ENCODE measurements at regions not wholly inside any gene's neighbourhood (a gene's known extent, or its start where the extent isn't known, plus 50 kb on each side); places are given as distances from the start of the nearest gene placed in this dataset.

DNA sequence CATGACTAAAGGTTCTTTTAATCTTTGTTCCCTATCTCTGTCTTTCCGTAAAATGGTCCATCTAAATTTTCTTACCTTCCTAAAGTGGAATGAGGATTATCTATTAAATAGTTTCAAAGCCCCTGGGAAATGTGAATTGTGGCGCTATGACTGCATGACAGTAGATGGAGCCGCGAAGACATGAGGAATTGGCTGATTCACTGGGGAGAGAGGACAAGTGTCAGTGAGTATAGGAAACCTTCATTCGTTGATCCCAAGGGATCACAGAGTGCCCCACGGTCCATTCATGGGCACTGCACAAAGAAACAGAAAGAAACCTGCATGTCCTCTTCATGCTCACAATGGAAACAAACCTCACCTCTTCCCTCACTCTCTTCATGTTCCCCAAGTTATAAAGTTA, 479.3 kb upstream of the BTBD3 start:
- TF ChIP-seq, protein P1, sequence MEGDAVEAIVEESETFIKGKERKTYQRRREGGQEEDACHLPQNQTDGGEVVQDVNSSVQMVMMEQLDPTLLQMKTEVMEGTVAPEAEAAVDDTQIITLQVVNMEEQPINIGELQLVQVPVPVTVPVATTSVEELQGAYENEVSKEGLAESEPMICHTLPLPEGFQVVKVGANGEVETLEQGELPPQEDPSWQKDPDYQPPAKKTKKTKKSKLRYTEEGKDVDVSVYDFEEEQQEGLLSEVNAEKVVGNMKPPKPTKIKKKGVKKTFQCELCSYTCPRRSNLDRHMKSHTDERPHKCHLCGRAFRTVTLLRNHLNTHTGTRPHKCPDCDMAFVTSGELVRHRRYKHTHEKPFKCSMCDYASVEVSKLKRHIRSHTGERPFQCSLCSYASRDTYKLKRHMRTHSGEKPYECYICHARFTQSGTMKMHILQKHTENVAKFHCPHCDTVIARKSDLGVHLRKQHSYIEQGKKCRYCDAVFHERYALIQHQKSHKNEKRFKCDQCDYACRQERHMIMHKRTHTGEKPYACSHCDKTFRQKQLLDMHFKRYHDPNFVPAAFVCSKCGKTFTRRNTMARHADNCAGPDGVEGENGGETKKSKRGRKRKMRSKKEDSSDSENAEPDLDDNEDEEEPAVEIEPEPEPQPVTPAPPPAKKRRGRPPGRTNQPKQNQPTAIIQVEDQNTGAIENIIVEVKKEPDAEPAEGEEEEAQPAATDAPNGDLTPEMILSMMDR (conservative IDR thresholded peaks at IDR 0.05; ENCODE audit: low read length): no peak
- TF ChIP-seq EZH2phosphoT487 (IDR thresholded peaks at IDR 0.05; ENCODE audit: borderline replicate concordance): no peak

GRCh38 chr20:11443382-11444119, 474.1 kb upstream of the BTBD3 start:
- no peaks in the 10 kb centered on the region for H3K9me2 ChIP-seq (replicated peaks; ENCODE audit: low read depth, low read length)
- no peak overlapping the region for H2AFZ ChIP-seq (ENCODE audit: low read length)
- no peaks in the 10 kb centered on the region for H3K36me3 ChIP-seq (ENCODE audit: insufficient read depth, low read length)
- H4K20me1 ChIP-seq (ENCODE audit: insufficient read depth, low read length, poor library complexity, severe bottlenecking): no peaks in the 10 kb centered on the region
- no peaks in the 10 kb centered on the region; the same call in 1 of the 2 replicates for H3K9me3 ChIP-seq (ENCODE audit: insufficient read depth, low read depth, low read length)
- no peaks in the 10 kb centered on the region for H3K27me3 ChIP-seq (ENCODE audit: insufficient read depth, low read length, poor library complexity, severe bottlenecking)
- H3F3A ChIP-seq (ENCODE audit: low read depth): no peaks in the 10 kb centered on the region
- H3K79me2 ChIP-seq (ENCODE audit: insufficient read depth, low read length): no peaks in the 10 kb centered on the region
- no peak overlapping the region for H3K9ac ChIP-seq (ENCODE audit: low read depth, low read length, poor library complexity, severe bottlenecking)
- no peak overlapping the region for H3K4me3 ChIP-seq (ENCODE audit: low read length, poor library complexity, severe bottlenecking)
- no peak overlapping the region for H3K4me2 ChIP-seq (ENCODE audit: low read depth, low read length, poor library complexity, severe bottlenecking)
- TF ChIP-seq EZH2phosphoT487 (IDR thresholded peaks at IDR 0.05; ENCODE audit: borderline replicate concordance): no peak
- TF ChIP-seq, protein P1 (conservative IDR thresholded peaks at IDR 0.05; ENCODE audit: low read length): no peak
- H3K4me1 ChIP-seq (ENCODE audit: insufficient read depth, low read length, poor library complexity, severe bottlenecking): no peaks in the 10 kb centered on the region

More for the DNA sequence above, 479.3 kb upstream of the BTBD3 start:
- Histone ChIP-seq H3K9me3 (ENCODE audit: insufficient read depth, low read depth, low read length) (no peaks in the 10 kb centered on the region; the same call in 1 of the 2 replicates), H3F3A (ENCODE audit: low read depth) (no peaks in the 10 kb centered on the region), H2AFZ (ENCODE audit: low read length) (no peak overlapping the region), H3K9ac (ENCODE audit: low read depth, low read length, poor library complexity, severe bottlenecking) (no peak overlapping the region), H3K79me2 (ENCODE audit: insufficient read depth, low read length) (no peaks in the 10 kb centered on the region), H3K4me3 (ENCODE audit: low read length, poor library complexity, severe bottlenecking) (no peak overlapping the region), H3K9me2 (replicated peaks; ENCODE audit: low read depth, low read length) (no peaks in the 10 kb centered on the region), H3K4me2 (ENCODE audit: low read depth, low read length, poor library complexity, severe bottlenecking) (no peak overlapping the region), H3K36me3 (ENCODE audit: insufficient read depth, low read length) (no peaks in the 10 kb centered on the region), H4K20me1 (ENCODE audit: insufficient read depth, low read length, poor library complexity, severe bottlenecking) (no peaks in the 10 kb centered on the region), H3K27me3 (ENCODE audit: insufficient read depth, low read length, poor library complexity, severe bottlenecking) (no peaks in the 10 kb centered on the region), H3K4me1 (ENCODE audit: insufficient read depth, low read length, poor library complexity, severe bottlenecking) (no peaks in the 10 kb centered on the region)

DNA sequence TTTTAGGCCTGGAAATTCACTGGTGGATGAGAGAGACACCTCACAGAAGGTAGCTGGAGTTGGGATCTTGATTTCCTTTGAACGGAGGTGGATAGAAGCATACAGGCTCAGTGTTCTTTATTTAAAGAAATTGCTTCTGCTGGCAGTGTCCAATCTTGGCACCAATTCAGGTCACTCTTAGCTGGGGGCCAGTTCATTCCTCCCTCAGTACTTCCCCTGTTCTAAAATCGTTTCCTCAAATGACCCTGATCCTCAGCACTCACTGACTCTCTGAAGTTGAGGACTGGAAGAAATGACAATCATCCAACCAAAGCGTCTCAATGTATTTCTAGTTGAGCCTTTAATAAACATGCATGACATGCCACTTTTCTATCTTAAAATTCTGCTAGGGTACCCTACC, 472.5 kb upstream of the BTBD3 start:
- no peaks in the 10 kb centered on the region for H4K20me1 ChIP-seq (ENCODE audit: insufficient read depth, low read length, poor library complexity, severe bottlenecking)
- no peak overlapping the region for H3K4me3 ChIP-seq (ENCODE audit: low read length, poor library complexity, severe bottlenecking)
- H3K4me2 ChIP-seq (ENCODE audit: low read depth, low read length, poor library complexity, severe bottlenecking): no peak overlapping the region
- H3K9ac ChIP-seq (ENCODE audit: low read depth, low read length, poor library complexity, severe bottlenecking): no peak overlapping the region
- H3K79me2 ChIP-seq (ENCODE audit: insufficient read depth, low read length): no peaks in the 10 kb centered on the region
- H3K9me3 ChIP-seq (ENCODE audit: insufficient read depth, low read depth, low read length): no peaks in the 10 kb centered on the region; the same call in 1 of the 2 replicates
- H2AFZ ChIP-seq (ENCODE audit: low read length): no peak overlapping the region
- no peaks in the 10 kb centered on the region for H3K36me3 ChIP-seq (ENCODE audit: insufficient read depth, low read length)
- no peaks in the 10 kb centered on the region for H3K9me2 ChIP-seq (replicated peaks; ENCODE audit: low read depth, low read length)
- no peaks in the 10 kb centered on the region for H3K27me3 ChIP-seq (ENCODE audit: insufficient read depth, low read length, poor library complexity, severe bottlenecking)
- H3K4me1 ChIP-seq (ENCODE audit: insufficient read depth, low read length, poor library complexity, severe bottlenecking): no peaks in the 10 kb centered on the region
- TF ChIP-seq, protein P1 (conservative IDR thresholded peaks at IDR 0.05; ENCODE audit: low read length): no peak
- no peak for TF ChIP-seq EZH2phosphoT487 (IDR thresholded peaks at IDR 0.05; ENCODE audit: borderline replicate concordance)
- no peaks in the 10 kb centered on the region for H3F3A ChIP-seq (ENCODE audit: low read depth)
